Activated T-cell treated with anti-CD3 and anti-CD28 coated beads, Interleukin-2, amount 50 U/mL, for 24 hours (primary cell): ENCODE measurements at regions not wholly inside any gene's neighbourhood (a gene's known extent, or its start where the extent isn't known, plus 50 kb on each side); places are given as distances from the start of the nearest gene placed in this dataset.

Experiments
- DNase-seq: peaks from one replicate; pipeline ENCODE4 v3.0.0-alpha.2; 2020
- H3K27ac Mint-ChIP-seq: 2 replicates; pipeline ENCODE4 v1.8.0; 2020; ENCODE audit warnings: mild to moderate bottlenecking, mixed read lengths
- H3K27me3 Mint-ChIP-seq: 2 replicates; pipeline ENCODE4 v1.8.0; 2020; ENCODE audit warnings: mixed read lengths
- H3K36me3 Mint-ChIP-seq: 2 replicates; pipeline ENCODE4 v1.8.0; 2020; ENCODE audit warnings: low read depth, mixed read lengths
- H3K4me1 Mint-ChIP-seq: 2 replicates; pipeline ENCODE4 v1.8.0; 2020; ENCODE audit warnings: low read depth, mixed read lengths
- H3K4me3 Mint-ChIP-seq: 2 replicates; pipeline ENCODE4 v1.8.0; 2020; ENCODE audit warnings: mild to moderate bottlenecking, moderate library complexity, mixed read lengths
- H3K9me3 Mint-ChIP-seq: 2 replicates; pipeline ENCODE4 v1.8.0; 2020; ENCODE audit warnings: mixed read lengths

GRCh38 chr3:158992463-158992862 lies 190.6 kb downstream of the MFSD1 start:
- no peaks in the 10 kb centered on the region for H3K4me1 Mint-ChIP-seq

GRCh38 chr3:158994386-158994785 lies 192.5 kb downstream of the MFSD1 start:
- DNase-seq: no peak
- no peaks in the 10 kb centered on the region for H3K9me3 Mint-ChIP-seq
- H3K27me3 Mint-ChIP-seq: no peaks in the 10 kb centered on the region
- H3K4me1 Mint-ChIP-seq: no peaks in the 10 kb centered on the region
- H3K27ac Mint-ChIP-seq: no peak overlapping the region
- H3K36me3 Mint-ChIP-seq: no peaks in the 10 kb centered on the region
- H3K4me3 Mint-ChIP-seq: no peak overlapping the region

More at GRCh38 chr3:158992463-158992862, 190.6 kb downstream of the MFSD1 start:
- H3K36me3 Mint-ChIP-seq: no peaks in the 10 kb centered on the region
- H3K27me3 Mint-ChIP-seq: no peaks in the 10 kb centered on the region
- H3K4me3 Mint-ChIP-seq: no peak overlapping the region
- H3K27ac Mint-ChIP-seq: no peak overlapping the region
- DNase-seq: no peak
- H3K9me3 Mint-ChIP-seq: peaks cover 4% of the 10 kb centered on the region

GRCh38 chr3:159001711-159002110 lies 199.9 kb downstream of the MFSD1 start:
- H3K36me3 Mint-ChIP-seq: no peaks in the 10 kb centered on the region
- no peak for DNase-seq
- no peaks in the 10 kb centered on the region for H3K4me1 Mint-ChIP-seq
- H3K27ac Mint-ChIP-seq: no peak overlapping the region
- no peaks in the 10 kb centered on the region for H3K27me3 Mint-ChIP-seq
- H3K9me3 Mint-ChIP-seq: no peaks in the 10 kb centered on the region
- H3K4me3 Mint-ChIP-seq: no peak overlapping the region

- no peaks in the 10 kb centered on the region for H3K36me3 Mint-ChIP-seq
- no peak overlapping the region for H3K27ac Mint-ChIP-seq
- H3K4me1 Mint-ChIP-seq: no peaks in the 10 kb centered on the region
- no peak for DNase-seq
- no peaks in the 10 kb centered on the region for H3K27me3 Mint-ChIP-seq
- no peak overlapping the region for H3K4me3 Mint-ChIP-seq
- peaks cover 3% of the 10 kb centered on the region for H3K9me3 Mint-ChIP-seq
Observed at GRCh38 chr3:159005137-159005536, 203.3 kb downstream of the MFSD1 start.

GRCh38 chr3:159007331-159007730 lies 205.5 kb downstream of the MFSD1 start:
- no peaks in the 10 kb centered on the region for H3K27me3 Mint-ChIP-seq
- H3K9me3 Mint-ChIP-seq: peaks cover 3% of the 10 kb centered on the region
- H3K27ac Mint-ChIP-seq: no peak overlapping the region
- H3K36me3 Mint-ChIP-seq: no peaks in the 10 kb centered on the region
- no peak for DNase-seq
- no peaks in the 10 kb centered on the region for H3K4me1 Mint-ChIP-seq
- no peak overlapping the region for H3K4me3 Mint-ChIP-seq

- Mint-ChIP-seq H3K9me3 (peaks cover 3% of the 10 kb centered on the region), H3K4me1 (no peaks in the 10 kb centered on the region), H3K4me3 (no peak overlapping the region), H3K27me3 (no peaks in the 10 kb centered on the region), H3K36me3 (no peaks in the 10 kb centered on the region), H3K27ac (no peak overlapping the region)
- DNase-seq: no peak
Observed at GRCh38 chr3:159008401-159008800, 206.5 kb downstream of the MFSD1 start.

GRCh38 chr3:159018341-159018740 lies 216.5 kb downstream of the MFSD1 start:
- Mint-ChIP-seq H3K9me3 (peaks cover 1% of the 10 kb centered on the region), H3K27ac (no peak overlapping the region), H3K4me3 (no peak overlapping the region), H3K27me3 (no peaks in the 10 kb centered on the region), H3K4me1 (no peaks in the 10 kb centered on the region), H3K36me3 (no peaks in the 10 kb centered on the region)
- DNase-seq: no peak

- H3K4me1 Mint-ChIP-seq: no peaks in the 10 kb centered on the region
- DNase-seq: no peak
Observed at GRCh38 chr3:159025733-159026132, 223.9 kb downstream of the MFSD1 start.

GRCh38 chr3:159026510-159026909 lies 224.7 kb downstream of the MFSD1 start:
- H3K27ac Mint-ChIP-seq: no peak overlapping the region
- H3K36me3 Mint-ChIP-seq: no peaks in the 10 kb centered on the region
- H3K4me3 Mint-ChIP-seq: no peak overlapping the region
- DNase-seq: no peak
- H3K9me3 Mint-ChIP-seq: peaks cover 1% of the 10 kb centered on the region
- no peaks in the 10 kb centered on the region for H3K4me1 Mint-ChIP-seq
- H3K27me3 Mint-ChIP-seq: no peaks in the 10 kb centered on the region

More at GRCh38 chr3:159025733-159026132, 223.9 kb downstream of the MFSD1 start:
- Mint-ChIP-seq H3K27ac (no peak overlapping the region), H3K4me3 (no peak overlapping the region), H3K36me3 (no peaks in the 10 kb centered on the region), H3K9me3 (peaks cover 1% of the 10 kb centered on the region), H3K27me3 (no peaks in the 10 kb centered on the region)

- H3K36me3 Mint-ChIP-seq: no peaks in the 10 kb centered on the region
- H3K4me1 Mint-ChIP-seq: no peaks in the 10 kb centered on the region
- H3K27me3 Mint-ChIP-seq: no peaks in the 10 kb centered on the region
- no peak overlapping the region for H3K4me3 Mint-ChIP-seq
- no peaks in the 10 kb centered on the region for H3K9me3 Mint-ChIP-seq
- no peak for DNase-seq
- no peak overlapping the region for H3K27ac Mint-ChIP-seq
Observed at GRCh38 chr3:159028706-159029105, 226.9 kb downstream of the MFSD1 start.

GRCh38 chr3:159029306-159030026 lies 227.6 kb downstream of the MFSD1 start:
- Mint-ChIP-seq H3K4me1 (no peaks in the 10 kb centered on the region), H3K27ac (no peak overlapping the region), H3K9me3 (peaks cover 5% of the 10 kb centered on the region), H3K4me3 (no peak overlapping the region), H3K27me3 (no peaks in the 10 kb centered on the region), H3K36me3 (no peaks in the 10 kb centered on the region)
- no peak for DNase-seq

- no peaks in the 10 kb centered on the region for H3K4me1 Mint-ChIP-seq
- no peak overlapping the region for H3K27ac Mint-ChIP-seq
- H3K9me3 Mint-ChIP-seq: peaks cover 8% of the 10 kb centered on the region
- no peak overlapping the region for H3K4me3 Mint-ChIP-seq
- DNase-seq: no peak
- no peaks in the 10 kb centered on the region for H3K27me3 Mint-ChIP-seq
- no peaks in the 10 kb centered on the region for H3K36me3 Mint-ChIP-seq
Observed at GRCh38 chr3:159030138-159030670, 228.3 kb downstream of the MFSD1 start.

GRCh38 chr3:159030886-159031679 lies 229.2 kb downstream of the MFSD1 start:
- H3K27me3 Mint-ChIP-seq: no peaks in the 10 kb centered on the region
- H3K36me3 Mint-ChIP-seq: no peaks in the 10 kb centered on the region
- no peaks in the 10 kb centered on the region for H3K4me1 Mint-ChIP-seq
- no peak for DNase-seq
- no peak overlapping the region for H3K27ac Mint-ChIP-seq
- no peak overlapping the region for H3K4me3 Mint-ChIP-seq
- peaks cover 8% of the 10 kb centered on the region for H3K9me3 Mint-ChIP-seq

GRCh38 chr3:159032311-159032710 lies 230.5 kb downstream of the MFSD1 start:
- H3K4me1 Mint-ChIP-seq: no peaks in the 10 kb centered on the region
- H3K27me3 Mint-ChIP-seq: no peaks in the 10 kb centered on the region
- no peak overlapping the region for H3K27ac Mint-ChIP-seq
- DNase-seq: no peak
- no peak overlapping the region for H3K4me3 Mint-ChIP-seq
- H3K36me3 Mint-ChIP-seq: no peaks in the 10 kb centered on the region
- H3K9me3 Mint-ChIP-seq: peaks cover 8% of the 10 kb centered on the region

GRCh38 chr3:159038405-159038804 lies 236.6 kb downstream of the MFSD1 start:
- no peak for DNase-seq
- peaks cover 8% of the 10 kb centered on the region for H3K9me3 Mint-ChIP-seq
- H3K36me3 Mint-ChIP-seq: no peaks in the 10 kb centered on the region
- H3K4me3 Mint-ChIP-seq: no peak overlapping the region
- H3K4me1 Mint-ChIP-seq: no peaks in the 10 kb centered on the region
- H3K27ac Mint-ChIP-seq: no peak overlapping the region
- no peaks in the 10 kb centered on the region for H3K27me3 Mint-ChIP-seq
